Right renal cortex interstitium (tissue), 3 donors: ENCODE measurements at regions not wholly inside any gene's neighbourhood (a gene's known extent, or its start where the extent isn't known, plus 50 kb on each side); places are given as distances from the start of the nearest gene placed in this dataset.
A peak's percentile ranks its signal among the peaks of the same experiment; 100 is the strongest.

Experiments used
- DNase-seq, 3 donors: peaks; one replicate each; pipeline ENCODE4 v3.0.0-alpha.2; 2013; ENCODE audit warnings: low read depth in 3 of 3, low spot score in 2 of 3

GRCh38 chr2:107419191-107419590 lies 407.5 kb upstream of the RGPD4 start:
- no peak for DNase-seq

DNA sequence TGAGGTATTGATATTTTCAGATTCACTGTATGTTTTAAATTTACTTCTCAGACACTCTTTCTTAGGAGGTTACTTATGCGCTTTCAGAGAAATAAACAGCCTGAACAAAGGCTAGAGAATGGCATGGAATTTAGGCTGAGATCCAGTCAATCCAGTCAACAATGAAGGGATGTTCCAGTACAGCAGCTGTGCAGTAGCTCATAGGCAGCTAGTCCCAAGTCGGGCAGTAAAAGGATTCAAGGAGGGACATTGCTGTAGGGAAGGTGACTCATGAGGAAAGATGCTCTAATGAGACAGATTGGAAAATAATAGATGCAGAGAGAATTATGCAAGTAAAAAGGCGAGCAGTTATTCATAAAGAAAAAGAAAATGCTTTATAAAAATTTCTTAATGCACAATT lies 397.9 kb upstream of the RGPD4 start:
- no peak for DNase-seq

GRCh38 chr2:107430006-107430405 lies 396.7 kb upstream of the RGPD4 start:
- no peak for DNase-seq

DNA sequence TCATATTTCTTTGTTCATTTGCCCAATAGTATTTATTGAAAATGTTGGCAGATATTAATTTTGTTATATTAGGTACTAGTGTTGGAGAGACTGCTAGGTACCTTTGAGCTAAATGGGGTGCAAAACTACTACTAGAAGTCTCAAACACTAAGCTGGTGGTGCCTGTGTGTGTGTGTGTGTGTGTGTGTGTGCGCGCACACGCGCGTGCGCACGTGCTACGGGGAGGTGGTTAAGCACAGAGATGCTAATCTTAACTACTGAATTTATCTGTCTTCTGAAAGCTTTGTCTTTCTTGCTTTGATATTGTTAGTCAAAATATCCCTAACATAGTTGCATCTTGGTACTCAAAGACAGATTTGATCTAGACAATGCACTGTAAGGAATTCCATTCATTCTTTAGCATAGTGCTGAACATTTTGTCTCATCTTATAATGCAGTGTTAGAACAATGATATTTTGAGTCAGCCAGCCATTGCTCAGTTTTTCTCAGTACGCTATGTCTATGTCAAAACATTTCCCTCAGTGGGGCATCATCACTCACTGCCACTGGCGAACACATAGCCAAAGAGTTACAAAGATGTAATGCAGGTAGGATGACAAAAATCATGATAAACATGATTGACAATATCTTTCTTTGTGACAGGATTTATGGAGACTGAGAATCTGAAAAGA lies 396.0 kb upstream of the RGPD4 start:
- no peak for DNase-seq

DNA sequence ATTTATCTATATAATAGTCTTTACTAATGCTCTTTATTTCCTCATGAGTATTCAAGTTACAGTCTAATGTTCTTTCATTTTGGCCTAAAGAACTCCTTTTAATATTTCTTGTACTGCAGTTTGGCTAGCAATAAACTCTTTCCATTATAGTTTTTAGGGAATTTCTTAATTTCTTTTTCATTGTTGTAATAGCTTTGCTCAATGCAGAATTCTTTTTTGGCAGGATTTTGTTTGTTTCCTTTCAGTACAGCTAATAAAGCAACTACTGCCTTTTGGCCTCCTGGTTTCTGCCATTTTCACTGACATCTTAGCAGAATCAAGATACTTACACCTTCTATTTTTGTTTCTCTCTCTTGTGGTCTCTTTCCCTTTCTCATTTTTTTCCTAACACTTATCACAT lies 390.4 kb upstream of the RGPD4 start:
- DNase-seq = no peak

DNA sequence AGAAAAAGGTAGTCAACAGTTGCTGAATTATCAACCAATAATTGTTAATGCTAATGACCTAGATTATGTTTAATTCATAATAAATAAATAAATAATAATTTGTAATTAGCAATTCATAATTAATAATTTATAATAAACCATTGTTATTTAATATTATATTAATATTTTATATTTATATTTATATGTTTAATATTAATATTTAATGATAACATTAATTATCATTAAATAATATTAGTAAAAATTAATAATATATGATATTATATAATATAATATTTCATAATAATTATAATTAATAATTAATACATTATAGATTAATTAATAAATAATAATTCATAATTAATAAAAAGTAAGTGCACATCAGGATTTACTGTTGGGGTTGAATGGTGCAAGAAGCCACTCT lies 389.4 kb upstream of the RGPD4 start:
- DNase-seq = no peak

DNA sequence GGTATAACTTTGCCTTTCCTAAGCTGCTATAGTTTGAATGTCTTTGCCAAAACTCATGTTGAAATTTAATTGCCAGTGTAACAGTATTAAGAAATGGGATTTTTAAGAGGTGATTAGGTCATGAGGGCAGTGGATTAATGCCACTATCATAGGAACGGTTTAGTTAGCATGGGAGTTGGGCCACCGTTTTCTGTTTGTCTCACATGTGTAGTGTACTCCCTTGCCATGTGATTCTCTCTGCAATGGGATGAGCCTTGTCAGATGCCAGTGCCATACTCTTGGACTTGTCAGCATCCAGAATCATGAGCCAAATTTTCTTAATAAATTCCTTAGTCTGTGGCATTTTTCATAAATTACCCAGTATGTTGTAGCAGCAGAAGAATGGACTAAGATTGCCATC lies 388.9 kb upstream of the RGPD4 start:
- DNase-seq = no peak

GRCh38 chr2:107448160-107448559 lies 378.5 kb upstream of the RGPD4 start:
- DNase-seq = no peak

DNA sequence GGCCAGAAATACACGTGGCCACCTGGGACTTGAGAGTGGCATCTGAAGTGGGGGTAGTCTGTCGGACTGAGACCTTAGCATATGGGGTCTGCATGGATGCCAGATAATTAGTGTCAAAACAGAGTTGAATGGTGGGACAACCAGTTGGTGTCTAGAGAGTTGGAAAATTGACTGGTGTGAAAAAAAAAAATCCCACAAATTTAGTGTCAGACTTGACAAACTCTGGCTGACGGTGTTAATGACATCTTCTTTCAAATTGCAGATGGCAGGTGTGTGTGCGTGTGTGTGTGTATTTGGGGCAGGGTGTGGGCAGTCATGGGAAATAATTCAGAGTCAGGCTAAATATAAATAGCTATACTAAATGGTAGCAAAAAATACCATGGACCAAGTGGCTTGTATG lies 365.4 kb upstream of the RGPD4 start:
- DNase-seq = no peak

DNA sequence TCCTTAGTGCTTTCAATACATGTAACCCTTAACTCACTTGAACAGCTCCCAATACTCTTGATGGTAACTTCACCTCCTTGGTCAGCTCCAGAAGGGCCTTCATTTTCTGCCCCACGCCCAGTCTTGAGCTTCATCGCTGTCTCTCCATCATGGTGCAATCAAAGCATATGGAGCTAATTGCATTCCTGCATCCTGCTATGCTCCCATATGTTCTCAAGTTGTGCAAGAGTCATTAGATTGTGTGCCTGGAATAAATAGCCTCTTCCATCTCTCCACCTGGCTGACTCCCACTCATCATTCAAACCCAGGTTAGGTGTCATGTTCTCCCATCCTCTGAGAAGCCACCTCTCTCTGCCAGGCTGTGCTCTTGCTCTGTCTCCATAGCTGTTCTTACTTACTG lies 364.5 kb upstream of the RGPD4 start:
- no peak for DNase-seq

DNA sequence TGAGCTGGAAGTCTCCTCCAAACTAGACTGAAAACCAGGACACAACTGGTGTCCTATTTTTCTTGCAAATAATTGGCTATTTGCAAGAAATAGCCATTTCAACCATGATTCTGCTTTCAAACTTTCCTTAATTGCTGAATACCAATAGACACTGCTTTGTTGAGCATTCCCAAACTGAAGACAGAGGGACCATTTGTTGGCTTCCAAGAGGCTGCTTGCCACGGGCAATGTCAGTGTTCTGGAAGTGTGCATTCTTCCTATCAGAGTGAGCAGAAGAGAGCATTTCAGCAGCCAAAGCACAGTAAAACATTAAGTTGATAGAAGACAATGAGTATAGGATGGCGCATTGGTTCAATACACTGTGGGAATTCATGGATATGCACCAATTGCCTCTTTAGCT lies 360.5 kb upstream of the RGPD4 start:
- DNase-seq = no peak

DNA sequence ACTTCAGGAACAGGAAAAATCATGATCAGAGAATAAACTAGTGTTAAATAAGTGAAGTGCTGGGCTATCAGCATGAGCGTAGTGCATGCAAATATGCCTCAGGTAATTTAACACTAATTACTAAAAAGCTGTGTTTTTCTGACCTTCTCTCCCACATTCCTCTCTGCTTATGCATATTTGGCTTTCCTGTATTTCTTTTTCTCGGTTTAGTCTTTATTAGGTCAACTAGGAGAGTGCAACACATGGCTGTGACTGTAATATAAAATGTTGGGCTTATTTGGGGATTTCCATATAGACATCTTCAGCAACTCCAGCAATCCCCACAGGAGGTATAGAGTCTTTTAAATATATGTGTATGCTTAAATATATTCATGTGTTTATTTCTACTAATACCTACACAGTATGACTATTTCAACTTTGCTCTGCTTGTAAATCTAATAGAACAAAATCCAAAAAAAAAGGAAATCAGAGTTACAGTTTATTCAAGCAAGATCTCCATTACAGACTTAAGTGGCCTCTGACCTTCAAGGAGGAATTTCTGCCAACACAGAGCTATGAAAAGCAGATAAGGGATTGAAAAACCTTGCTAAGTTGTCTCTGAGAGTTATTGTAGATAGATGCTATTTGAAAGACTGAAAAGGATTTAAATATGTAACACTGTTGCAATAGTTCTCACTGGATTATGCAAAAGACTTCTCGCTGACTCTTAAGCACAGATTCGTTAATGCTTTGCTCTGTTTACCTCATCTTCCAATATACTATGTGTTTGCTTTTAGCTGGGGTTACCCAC lies 359.5 kb upstream of the RGPD4 start:
- DNase-seq = no peak

DNA sequence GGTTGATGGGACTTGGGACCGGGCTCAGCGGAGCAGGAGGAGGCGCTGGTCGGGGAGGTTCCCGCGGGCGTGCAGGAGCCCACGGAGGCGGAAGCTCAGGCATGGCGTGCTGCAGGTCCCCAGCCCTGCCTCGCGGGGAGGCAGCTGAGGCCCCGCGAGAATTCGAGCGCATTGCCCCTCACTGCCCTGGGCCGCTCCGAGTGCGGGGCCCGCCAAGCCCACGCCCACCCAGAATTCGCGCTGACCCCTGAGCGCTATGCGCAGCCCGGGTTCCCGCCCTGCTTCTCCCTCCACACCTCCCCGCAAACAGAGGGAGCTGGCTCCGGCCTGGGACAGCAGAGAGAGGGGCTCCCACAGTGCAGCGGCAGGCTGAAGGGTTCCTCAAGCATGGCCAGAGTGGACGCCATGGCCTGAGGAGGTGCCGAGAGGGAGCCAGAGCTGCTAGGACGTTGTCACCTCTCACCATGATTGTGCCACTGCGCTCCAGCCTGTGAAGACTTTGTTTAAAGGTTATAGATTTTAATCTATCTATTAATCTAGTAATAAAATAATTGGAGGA lies 357.2 kb upstream of the RGPD4 start:
- DNase-seq = no peak

DNA sequence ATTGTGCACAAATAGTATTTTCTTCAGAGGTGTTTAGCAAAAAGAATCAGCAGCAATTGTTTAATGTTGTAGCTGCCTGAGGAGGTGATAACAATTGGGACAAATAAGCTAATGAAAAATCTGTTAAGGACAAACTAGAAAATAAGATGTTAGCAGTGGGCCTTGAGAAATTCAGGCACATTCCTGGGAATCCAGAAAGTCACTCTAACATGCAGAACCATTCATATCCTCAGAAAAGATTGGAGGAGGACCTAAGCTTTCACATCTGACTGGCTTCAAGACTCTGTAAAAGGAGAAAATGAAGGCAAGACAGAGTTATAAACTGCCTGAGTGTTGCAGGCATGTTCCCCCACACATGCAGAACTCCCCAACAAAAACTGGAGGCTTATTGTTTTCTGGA lies 353.5 kb upstream of the RGPD4 start:
- DNase-seq = no peak

DNA sequence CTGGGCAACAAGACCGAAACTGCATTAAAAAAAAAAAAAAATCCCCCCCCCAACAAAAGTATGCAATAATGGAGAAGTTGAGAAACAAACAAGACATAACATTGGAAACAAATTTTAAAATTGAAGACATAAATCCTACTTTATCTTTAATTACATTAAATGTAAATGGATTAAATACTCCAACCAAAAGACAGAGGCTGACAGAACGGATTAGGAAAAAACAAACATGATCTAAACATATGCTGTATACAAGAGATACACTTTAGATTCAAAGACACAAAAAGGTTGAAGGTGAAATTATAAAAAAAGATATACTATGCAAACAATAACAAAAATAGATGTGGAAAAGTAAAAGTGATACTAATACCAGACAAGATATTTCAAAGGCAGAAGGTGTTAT lies 350.8 kb upstream of the RGPD4 start:
- DNase-seq = no peak

- DNase-seq = no peak
Measured at GRCh38 chr2:107502539-107502938, 324.2 kb upstream of the RGPD4 start.

GRCh38 chr2:107511970-107512789 lies 314.5 kb upstream of the RGPD4 start:
- no peak for DNase-seq

DNA sequence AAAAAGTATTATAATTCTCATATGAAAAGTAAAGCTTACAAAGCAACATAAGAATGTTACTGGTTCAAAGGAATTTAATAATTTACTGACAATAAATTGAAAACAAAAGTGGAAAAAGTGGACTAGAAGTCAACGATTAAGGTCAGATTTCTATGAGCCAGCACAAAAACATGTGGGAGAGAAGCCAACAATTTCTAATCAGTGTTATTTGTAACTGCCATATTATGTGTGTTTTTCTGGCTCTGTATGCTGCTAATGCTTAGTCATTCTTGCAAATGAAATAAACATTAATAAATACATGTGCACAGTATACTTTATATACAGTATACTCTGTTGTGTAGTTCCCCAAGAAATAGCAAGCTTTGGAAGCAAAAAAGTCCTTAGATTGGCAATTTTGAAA lies 301.3 kb upstream of the RGPD4 start:
- DNase-seq = no peak

DNA sequence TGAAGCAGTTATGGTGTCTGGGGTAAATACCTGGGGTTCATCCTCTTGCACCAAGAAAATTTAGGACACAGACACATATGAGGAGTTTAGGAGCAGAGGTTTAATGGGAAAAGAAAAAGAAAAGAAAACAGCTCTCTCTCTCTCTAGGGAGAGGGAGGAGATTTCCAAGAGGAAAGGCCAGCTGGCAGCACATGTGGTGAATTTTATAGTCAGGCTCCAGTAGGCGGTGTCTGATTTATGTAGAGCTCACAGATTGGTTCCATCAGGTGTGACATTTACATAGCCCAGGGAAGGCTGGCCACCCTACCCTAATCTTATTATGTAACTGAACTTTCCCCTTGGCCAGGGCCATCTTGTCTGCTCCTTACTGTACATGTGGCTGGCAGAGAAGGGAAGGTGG lies 297.5 kb upstream of the RGPD4 start:
- peak; percentile 27 to 43 (median 42) for DNase-seq

GRCh38 chr2:107530046-107530445 lies 296.6 kb upstream of the RGPD4 start:
- DNase-seq = no peak

GRCh38 chr2:107534926-107535325 lies 291.8 kb upstream of the RGPD4 start:
- no peak for DNase-seq
